Stimulated activated CD4-positive, alpha-beta T cell treated with anti-CD3 and anti-CD28 coated beads, Interleukin-15, amount 100 ng/mL, for 1 hour (primary cell): ENCODE measurements at regions not wholly inside any gene's neighbourhood (a gene's known extent, or its start where the extent isn't known, plus 50 kb on each side); places are given as distances from the start of the nearest gene placed in this dataset.

ENCODE experiments used
- DNase-seq, 2 donors: peaks; one replicate each; pipeline ENCODE4 v3.0.0-alpha.2; 2020; ENCODE audit warnings: low read depth in 1 of 2, low spot score in 1 of 2

DNA sequence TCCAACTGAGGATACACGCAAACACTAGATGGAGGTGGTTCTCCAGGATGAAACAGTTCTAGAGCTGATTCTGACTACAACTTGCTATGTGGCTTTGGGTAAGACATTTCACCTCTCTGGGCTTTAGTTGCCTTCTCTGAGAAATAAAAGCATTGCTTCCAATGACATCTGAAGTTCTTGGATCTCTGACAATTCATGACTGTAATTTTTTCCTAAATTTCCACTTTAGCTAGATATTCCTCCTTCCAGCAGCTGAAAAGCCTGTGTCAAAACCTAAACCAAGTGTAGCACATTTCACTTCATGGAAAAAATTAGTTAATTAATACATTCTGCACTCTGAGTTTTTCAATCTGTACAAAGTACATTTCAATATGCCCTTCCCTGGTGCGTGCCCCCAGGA lies 50.0 kb upstream of the ANK3 start:
- DNase-seq, result no peak
